HepG2 (cell line): ENCODE measurements at regions not wholly inside any gene's neighbourhood (a gene's known extent, or its start where the extent isn't known, plus 50 kb on each side); places are given as distances from the start of the nearest gene placed in this dataset.

Source experiments
- ERF ChIP-seq: IDR thresholded peaks from 2 replicates; pipeline ENCODE4 v1.6.1; 2018; ENCODE audit warnings: missing biosample characterization, missing genetic modification reagents
- ZBTB8A ChIP-seq: sonication (generic); formaldehyde crosslinking; IDR thresholded peaks from 2 replicates; pipeline ENCODE4 v1.4.0; 2020; ENCODE audit warnings: mild to moderate bottlenecking, low read depth, missing genetic modification reagents, borderline replicate concordance

DNA sequence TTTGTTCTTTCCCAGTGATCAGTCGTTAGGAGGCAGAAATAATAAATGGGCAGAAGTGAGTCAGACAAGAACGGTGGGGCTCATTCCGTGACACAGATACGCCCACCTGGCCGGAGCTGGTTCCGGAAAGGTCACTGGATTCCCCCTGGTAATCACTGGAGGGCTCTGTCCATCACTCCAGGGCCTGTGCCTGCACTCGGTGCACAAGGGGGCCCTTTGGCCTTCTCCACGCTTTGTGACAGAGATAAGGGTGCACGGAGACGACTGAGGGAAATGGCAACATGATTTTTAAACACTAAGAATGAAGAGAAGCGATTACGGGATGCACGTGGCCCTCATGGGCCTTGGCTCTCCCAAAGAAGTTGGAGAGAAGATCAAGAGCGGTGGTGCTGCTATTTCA is 84.4 kb downstream of the PTGR3 start:
- no peak for TF ChIP-seq ERF (CRISPR knock-in tag)
- TF ChIP-seq ZBTB8A (CRISPR knock-in tag) = no peak
